Erythroblast (primary cell): ENCODE measurements at regions not wholly inside any gene's neighbourhood (a gene's known extent, or its start where the extent isn't known, plus 50 kb on each side); places are given as distances from the start of the nearest gene placed in this dataset.
"Not testable (repeated sequence)": the region's sequence is repeated elsewhere in the genome, so short reads cannot be mapped to it uniquely, and the experiment has no call there.

Experiments
- DNase-seq, 2 experiments: peaks; one replicate each; lab custom pipeline; 2025; lab: John Stamatoyannopoulos, UW
- GATA1 ChIP-seq: IDR thresholded peaks from 2 replicates; pipeline ENCODE4 v1.6.1; 2011; ENCODE audit warnings: low read depth, mild to moderate bottlenecking, control low read depth, low read length, moderate library complexity
- POLR2A ChIP-seq: IDR thresholded peaks from 2 replicates; pipeline ENCODE4 v1.6.1; 2011; ENCODE audit warnings: mild to moderate bottlenecking, low read length

DNA sequence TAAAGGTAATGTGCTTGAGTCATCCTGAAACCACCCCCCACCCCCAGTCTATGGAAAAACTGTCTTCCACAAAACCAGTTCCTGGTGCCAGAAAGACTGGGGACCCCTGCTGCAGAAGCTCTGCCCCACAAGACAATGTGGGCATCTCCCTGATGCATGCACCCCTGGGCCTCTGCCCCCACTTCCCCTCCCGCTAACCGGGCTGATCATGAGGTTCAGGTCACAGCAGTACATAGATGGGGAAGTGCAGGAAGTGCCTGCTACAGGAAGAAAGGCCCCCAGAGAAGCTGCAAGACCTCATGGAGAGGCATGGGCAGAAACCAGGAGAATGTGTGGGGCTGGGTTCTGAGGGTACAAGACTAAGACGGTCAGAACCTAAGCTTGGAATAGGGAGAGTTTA is 243.4 kb upstream of the ID2 start:
- no peak for DNase-seq
- TF ChIP-seq POLR2A: no peak
- no peak for TF ChIP-seq GATA1

DNA sequence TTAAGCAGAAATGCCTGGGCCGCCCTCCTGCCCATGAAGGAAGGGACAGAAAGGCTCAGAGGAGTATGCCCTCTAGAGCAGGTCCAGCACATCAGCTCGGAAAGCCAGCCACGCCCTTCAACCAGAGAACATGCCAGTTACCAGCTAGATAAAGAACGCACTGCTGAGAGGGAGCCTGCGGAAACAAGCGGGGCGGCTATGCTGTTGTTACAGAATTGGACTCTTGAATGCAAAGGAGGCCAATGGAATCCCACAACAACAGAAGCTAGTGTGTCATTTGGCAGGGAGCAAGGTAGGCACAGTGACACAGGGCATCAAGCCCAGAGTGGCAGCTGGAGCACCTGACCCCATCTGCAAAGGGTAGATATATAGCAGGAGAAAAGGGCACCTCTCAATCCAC is 242.9 kb upstream of the ID2 start:
- TF ChIP-seq GATA1: no peak
- no peak for TF ChIP-seq POLR2A
- DNase-seq: no peak

DNA sequence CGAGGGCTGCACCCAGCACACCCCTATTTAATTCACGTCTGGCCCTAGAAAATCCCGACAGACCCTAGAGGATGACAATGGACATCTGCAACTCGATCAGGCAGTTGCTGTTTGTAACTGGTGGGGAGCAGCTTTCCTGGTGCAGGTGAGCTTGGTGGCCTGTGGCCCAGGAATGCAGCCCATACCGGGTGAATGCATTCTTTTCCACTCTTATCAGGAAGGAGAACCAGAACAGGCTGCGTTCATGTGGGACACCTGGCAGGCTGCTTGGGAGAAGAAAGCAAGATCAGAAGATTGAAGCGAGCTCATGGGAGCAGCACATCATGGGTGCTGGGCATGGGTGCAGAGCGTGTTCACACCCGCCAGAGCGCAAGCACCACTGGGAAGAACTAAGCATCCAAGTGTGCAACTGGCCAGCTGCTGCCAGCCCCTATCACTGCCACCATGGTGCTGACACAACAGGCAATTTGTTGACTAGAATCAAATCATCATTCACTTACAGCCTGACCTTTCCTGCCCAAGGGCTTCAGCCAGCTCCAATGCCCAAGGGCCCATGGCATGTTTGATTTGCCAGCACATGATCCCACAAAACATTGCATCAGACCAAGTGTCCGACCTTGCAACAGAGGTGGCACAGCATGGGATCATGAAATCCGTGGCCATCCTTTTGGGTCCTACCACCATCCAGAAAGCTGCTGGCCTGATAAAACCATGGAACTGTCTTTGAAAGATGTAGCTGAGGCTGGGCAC is 241.7 kb upstream of the ID2 start:
- TF ChIP-seq POLR2A (no peak), GATA1 (no peak)
- DNase-seq: no peak

DNA sequence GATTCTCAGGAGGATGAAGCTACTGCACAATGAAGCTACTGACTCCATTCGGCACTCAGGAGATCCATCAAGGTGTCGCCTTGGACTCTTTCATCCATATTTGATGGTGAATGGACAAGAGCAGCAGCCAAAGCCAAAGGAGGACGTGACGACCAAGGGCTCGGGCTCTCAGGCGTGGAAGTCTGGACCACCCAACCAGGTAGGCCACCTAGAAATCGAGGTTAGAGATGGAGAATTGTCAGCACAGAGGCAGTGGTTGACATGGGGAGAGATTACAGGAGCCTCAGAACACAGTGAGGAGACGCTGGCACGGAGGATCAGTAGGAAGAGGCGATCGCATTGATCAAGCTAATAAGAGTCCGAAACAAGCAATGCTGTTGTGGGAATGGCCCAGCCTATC is 240.5 kb upstream of the ID2 start:
- TF ChIP-seq POLR2A (no peak), GATA1 (no peak)
- DNase-seq: no peak

DNA sequence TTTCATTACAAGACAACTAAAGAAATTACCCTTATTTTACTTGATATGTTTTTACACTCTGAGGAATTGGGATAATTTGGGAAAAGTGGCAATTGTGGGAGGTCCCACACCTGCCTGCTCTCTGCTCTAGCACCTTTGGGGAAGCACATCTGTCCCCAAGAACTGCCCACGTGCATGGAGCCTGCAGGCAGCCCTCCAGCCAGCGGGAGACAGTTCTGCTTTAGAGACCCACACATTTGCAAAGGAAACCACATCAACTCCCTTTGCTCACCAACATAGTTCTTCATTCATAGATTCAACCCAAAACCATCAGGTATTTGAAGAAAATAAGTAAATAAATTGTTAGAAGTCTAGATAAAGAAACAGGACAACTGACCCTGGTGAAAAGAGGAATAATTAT is 239.9 kb upstream of the ID2 start:
- no peak for TF ChIP-seq GATA1
- TF ChIP-seq POLR2A: no peak
- DNase-seq: no peak

DNA sequence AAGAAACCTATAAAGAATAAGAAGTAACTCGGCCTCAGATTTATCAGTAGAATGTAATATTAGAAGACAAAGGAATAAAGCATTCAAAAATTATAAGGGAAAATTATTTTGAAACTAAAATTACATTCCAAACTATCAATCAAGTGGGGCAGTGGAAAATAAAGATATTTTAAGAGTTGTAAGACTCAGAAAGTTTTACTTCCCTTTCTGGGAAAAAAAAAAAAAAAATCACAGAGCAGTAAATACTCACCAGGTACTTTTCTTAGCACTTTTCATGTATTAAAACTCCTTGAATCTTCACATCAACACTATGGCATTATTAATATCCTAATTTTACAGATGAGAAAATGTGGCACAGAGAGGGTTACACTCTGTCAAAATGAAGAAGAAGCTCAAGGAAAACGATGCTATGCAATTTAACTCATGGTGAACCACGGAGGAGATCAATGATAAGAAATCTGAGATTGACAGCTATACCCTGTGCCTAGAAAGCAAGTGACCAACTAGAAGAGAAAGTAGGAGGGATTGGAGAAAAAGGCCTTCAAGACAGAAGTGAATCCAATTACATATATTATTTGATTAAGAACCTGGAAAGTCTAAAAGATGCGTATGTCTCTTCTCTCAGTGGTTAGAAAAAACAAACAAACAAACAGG is 238.9 kb upstream of the ID2 start:
- TF ChIP-seq GATA1 (no peak), POLR2A (no peak)
- no peak for DNase-seq

DNA sequence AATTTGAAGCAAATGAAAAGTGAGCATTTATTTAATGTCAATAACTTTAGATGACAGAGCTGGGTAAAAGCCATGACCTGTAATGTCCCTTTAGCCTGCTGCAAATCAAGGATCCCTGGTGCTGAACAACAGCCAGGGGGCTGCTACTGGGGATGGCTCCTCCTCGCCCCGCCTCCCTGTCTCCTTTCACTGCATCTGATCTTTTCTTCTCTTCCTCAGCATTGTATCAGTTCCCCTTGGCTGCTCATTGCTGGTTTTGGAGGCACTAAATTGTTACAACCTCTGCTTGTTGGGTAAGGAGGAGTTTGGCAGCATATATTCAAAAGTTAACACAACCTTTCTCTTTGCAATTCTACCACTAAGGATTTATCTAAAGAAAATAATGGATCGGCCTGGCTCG is 236.3 kb upstream of the ID2 start:
- DNase-seq: no peak
- TF ChIP-seq POLR2A: no peak
- no peak for TF ChIP-seq GATA1

DNA sequence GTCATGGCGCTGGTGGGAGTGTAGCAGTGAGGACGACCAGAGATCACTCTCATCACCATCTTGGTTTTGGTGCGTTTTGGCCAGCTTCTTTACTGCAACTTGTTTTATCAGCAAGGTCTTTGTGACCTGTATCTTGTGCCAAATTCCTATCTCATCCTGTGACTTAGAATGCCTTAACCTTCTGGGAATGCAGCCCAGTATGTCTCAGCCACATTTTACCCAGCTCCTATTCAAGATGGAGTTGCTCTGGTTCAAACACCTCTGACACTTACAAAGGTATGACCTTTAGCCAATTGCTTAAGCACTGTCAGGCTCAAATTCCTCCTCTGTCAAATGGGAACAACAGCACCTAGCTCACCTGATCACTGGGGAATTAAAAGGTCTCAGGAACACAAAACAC is 235.1 kb upstream of the ID2 start:
- DNase-seq: not testable (repeated sequence)

DNA sequence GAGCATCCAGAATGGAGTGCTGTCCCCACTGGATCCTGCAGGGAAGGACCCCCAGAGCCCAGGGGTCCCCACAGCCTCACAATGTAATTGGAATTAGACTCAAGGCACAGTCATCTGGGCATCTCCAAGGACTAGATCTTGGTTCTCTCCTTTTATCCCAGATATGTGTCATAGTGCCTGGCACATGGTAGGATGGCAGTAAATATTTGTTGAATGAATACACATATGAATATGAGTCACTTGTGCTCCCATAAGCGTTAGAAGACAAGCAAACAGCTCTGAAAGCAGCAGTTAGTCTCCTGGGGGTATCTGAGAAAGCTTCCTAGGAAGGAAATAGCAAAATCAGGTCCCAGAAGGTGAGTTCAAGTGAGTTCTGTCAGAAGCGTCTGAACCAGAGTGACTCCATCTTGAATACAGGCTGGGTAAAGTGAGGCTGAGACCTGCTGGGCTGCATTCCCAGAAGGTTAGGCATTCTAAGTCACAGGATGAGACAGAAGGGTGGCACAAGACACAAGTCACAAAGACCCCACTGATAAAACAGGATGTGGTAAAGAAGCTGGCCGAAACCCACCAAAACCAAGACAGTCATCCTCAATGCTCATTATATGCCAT is 234.1 kb upstream of the ID2 start:
- TF ChIP-seq GATA1 (no peak), POLR2A (no peak)
- no peak for DNase-seq

DNA sequence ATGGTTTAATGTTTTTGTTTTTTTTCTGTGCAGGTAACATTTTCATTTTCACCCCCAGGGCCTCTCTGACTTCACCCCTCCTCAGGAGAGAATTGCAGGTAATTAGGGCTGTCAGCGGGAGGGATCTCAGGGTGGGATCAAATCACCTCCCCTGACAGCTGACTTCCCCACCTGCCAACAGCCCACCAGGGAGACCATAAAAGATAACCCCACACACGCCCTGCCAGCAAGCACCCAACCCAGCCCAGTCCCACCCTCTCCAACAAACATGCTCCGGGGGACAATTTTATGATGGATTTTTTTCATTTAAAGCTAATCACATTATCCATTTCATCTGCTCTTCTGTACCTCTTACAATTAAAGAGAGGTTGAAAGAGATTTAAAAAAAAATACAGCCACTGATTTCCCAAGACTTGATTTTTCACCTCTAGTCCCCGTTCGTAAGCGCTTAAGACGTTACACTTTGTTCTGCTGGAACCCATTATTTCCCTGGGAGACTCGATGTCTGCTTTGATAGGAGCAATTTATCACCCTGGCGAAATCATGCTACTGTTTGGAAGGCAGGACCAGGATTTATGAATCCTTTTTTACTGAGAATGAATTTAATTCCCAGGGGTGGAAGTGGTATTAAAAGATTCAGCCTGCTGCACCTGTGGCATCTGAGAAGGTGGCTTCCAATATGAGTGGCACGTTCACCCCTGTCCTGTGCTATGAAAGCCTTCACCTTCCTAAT is 232.9 kb upstream of the ID2 start:
- no peak for DNase-seq
- TF ChIP-seq POLR2A: no peak
- TF ChIP-seq GATA1: no peak

DNA sequence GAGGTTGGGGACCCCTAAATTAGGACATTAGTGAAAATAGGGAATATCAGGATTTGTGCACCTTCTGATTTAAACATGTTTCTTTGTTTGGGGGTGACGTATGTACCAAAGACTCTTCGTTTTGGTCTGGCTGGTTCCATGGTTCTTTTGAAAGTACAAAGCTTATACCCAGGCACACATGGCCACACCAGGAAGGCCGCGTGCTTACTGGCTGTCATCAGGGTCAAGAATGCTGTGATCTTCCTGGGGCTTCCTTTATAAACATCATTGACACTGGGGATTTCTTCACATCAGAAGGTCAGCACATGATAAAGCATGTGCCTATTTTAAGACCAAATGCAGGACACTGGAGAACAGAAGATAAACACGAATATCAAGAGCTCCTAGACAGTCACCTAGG is 230.6 kb upstream of the ID2 start:
- TF ChIP-seq GATA1 (no peak), POLR2A (no peak)
- DNase-seq: no peak

DNA sequence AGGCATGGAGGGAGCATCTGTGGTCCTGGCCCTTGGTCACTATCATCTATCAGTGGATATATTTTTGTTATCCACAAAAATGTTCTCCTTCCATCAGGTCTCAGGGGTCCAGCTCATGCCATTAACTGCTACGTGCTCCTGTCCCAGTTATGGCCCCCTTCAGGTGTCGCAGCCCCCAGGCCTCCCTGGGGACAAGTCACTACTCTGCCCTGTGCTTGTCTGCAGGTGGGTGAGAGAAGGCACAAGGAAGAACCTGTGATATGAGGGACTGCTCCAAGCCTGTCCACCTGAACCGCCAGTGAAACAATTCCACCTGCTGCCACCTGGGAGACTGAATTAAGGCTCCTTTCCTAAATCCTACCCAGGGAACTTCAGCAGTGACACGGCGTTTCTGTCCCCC is 229.6 kb upstream of the ID2 start:
- TF ChIP-seq GATA1: no peak
- TF ChIP-seq POLR2A: no peak
- no peak for DNase-seq

DNA sequence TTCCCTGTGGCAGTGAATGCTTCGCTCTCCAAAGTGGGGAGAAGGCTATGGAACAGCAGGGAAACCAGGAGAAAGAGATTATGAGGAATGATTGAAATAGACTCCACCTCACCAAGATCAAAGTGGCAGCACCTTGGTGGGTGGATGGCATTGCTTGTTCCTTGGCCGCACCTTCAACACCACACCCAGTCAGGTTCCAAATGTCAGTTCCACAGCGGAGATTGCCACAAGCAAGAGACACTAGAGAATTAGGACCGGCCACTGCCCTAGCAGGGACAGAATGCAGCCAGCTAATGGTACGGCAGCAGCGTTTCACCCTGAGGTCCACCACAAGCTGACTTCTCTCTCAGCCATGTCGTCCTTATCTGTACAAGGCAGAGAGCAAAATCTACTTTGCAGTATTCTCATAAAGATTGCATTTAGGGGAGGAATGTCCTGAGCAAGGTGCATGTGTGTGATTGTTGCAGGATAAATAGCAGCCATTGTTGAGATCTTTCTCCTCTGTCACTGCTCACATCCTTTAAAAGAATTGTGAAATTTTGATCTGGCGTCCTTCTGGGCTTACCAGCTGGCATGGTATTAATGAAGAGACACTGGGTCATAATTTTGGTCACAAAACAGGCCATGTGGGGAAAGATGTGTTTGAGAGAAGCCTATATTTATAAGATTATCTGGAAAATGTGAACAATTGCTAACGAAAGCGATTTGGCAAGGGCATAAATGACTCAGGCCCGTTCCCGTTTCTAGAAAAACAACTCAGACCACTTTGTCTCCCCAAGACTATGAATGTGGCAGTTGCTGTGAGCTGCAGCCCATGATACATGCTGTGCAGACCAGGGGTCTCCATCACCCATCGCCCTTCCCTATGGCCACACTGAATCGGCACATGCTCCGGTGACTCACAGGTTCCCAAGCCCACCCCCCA is 228.6 kb upstream of the ID2 start:
- DNase-seq: peak in 1 of 2 experiments; percentile 72

More for the DNA sequence above, 228.6 kb upstream of the ID2 start:
- TF ChIP-seq GATA1 (no peak), POLR2A (no peak)
